ENCODE measurements at regions not wholly inside any gene's neighbourhood (a gene's known extent, or its start where the extent isn't known, plus 50 kb on each side); places are given as distances from the start of the nearest gene placed in this dataset.

GRCh38 chr12:85504164-85504563 is 224.1 kb downstream of the ALX1 start:
- TF ChIP-seq RCOR1 (IDR thresholded peaks at IDR 0.05; ENCODE audit: borderline replicate concordance in 1 of 2, low read depth in 2 of 2, low read length in 2 of 2) (no peak), NFIC (IDR thresholded peaks at IDR 0.05) (no peak), RB1 (IDR thresholded peaks at IDR 0.05; ENCODE audit: low read depth) (no peak), FOXM1 (IDR thresholded peaks at IDR 0.05; ENCODE audit: low read depth) (no peak), FOXM1 (CRISPR knock-in tag; IDR thresholded peaks at IDR 0.05; ENCODE audit: low read depth) (no peak), KDM1A (IDR thresholded peaks at IDR 0.05) (no peak), HNRNPH1 (optimal IDR thresholded peaks at IDR 0.05; ENCODE audit: low read depth, low read length) (no peak), FOXP1 (CRISPR knock-in tag; IDR thresholded peaks at IDR 0.05) (no peak), TEAD2 (tag; IDR thresholded peaks at IDR 0.05) (no peak), JUND (IDR thresholded peaks at IDR 0.05; ENCODE audit: borderline replicate concordance, low read depth, low read length) (no peak), JUND (tag; IDR thresholded peaks at IDR 0.05; ENCODE audit: borderline replicate concordance, low read depth, low read length) (no peak), FOS (IDR thresholded peaks at IDR 0.05; ENCODE audit: extremely low read depth, insufficient read length) (no peak)

Measured in K562 (cell line).